Progenitor cell of endocrine pancreas (in vitro differentiated cells): ENCODE measurements at regions not wholly inside any gene's neighbourhood (a gene's known extent, or its start where the extent isn't known, plus 50 kb on each side); places are given as distances from the start of the nearest gene placed in this dataset.

ENCODE experiments used
- DNase-seq: peaks from one replicate; pipeline ENCODE4 v3.0.0; 2021; ENCODE audit warnings: low spot score; ENCODE audit not compliant: unreplicated experiment
- H3K27ac Mint-ChIP-seq: 2 replicates; pipeline ENCODE4 v1.8.0; 2021; ENCODE audit warnings: mild to moderate bottlenecking, moderate library complexity, mixed read lengths
- H3K27me3 Mint-ChIP-seq: 2 replicates; pipeline ENCODE4 v1.8.0; 2021; ENCODE audit warnings: mixed read lengths
- H3K36me3 Mint-ChIP-seq: 2 replicates; pipeline ENCODE4 v1.8.0; 2022; ENCODE audit warnings: mixed read lengths; ENCODE audit not compliant: insufficient read depth
- H3K4me1 Mint-ChIP-seq: 2 replicates; pipeline ENCODE4 v1.8.0; 2021; ENCODE audit warnings: low read depth, mixed read lengths
- H3K4me3 Mint-ChIP-seq: 2 replicates; pipeline ENCODE4 v1.8.0; 2021; ENCODE audit warnings: low read depth, mild to moderate bottlenecking, moderate library complexity, mixed read lengths
- H3K9me3 Mint-ChIP-seq: 2 replicates; pipeline ENCODE4 v1.8.0; 2021; ENCODE audit warnings: low read depth, mixed read lengths
- TF ChIP-seq, protein P1 (sequence below): fragments of 200-600 bp; sonication (generic); IDR thresholded peaks from one replicate; pipeline ENCODE4 v1.5.0; 2021; ENCODE audit warnings: antibody characterized with exemption, mild to moderate bottlenecking; ENCODE audit not compliant: unreplicated experiment

DNA sequence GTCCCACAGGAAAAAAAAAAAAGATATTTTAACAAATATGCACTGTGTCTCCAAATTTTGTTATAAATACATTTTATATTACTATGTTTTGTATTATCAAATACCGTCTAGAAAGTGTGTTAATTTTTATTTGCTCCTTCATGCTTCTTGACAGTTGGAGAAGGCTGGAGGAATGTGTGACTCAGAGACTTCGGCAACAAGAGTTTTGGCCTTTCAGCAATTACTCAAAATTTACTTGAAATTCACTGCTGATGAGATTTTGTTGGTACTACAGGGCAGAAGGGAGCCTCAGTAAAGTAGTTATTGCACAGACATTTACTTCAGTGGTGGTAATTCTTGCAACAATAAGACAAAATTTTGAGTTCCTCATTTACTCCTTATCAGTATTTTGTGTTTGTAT, 2164.0 kb downstream of the PCDH7 start:
- Mint-ChIP-seq H3K27me3 (no peaks in the 10 kb centered on the region), H3K9me3 (no peaks in the 10 kb centered on the region), H3K27ac (no peak overlapping the region), H3K4me1 (no peaks in the 10 kb centered on the region), H3K36me3 (no peaks in the 10 kb centered on the region), H3K4me3 (no peak overlapping the region)
- DNase-seq, result no peak
- TF ChIP-seq, protein P1, sequence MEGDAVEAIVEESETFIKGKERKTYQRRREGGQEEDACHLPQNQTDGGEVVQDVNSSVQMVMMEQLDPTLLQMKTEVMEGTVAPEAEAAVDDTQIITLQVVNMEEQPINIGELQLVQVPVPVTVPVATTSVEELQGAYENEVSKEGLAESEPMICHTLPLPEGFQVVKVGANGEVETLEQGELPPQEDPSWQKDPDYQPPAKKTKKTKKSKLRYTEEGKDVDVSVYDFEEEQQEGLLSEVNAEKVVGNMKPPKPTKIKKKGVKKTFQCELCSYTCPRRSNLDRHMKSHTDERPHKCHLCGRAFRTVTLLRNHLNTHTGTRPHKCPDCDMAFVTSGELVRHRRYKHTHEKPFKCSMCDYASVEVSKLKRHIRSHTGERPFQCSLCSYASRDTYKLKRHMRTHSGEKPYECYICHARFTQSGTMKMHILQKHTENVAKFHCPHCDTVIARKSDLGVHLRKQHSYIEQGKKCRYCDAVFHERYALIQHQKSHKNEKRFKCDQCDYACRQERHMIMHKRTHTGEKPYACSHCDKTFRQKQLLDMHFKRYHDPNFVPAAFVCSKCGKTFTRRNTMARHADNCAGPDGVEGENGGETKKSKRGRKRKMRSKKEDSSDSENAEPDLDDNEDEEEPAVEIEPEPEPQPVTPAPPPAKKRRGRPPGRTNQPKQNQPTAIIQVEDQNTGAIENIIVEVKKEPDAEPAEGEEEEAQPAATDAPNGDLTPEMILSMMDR, result no peak

DNA sequence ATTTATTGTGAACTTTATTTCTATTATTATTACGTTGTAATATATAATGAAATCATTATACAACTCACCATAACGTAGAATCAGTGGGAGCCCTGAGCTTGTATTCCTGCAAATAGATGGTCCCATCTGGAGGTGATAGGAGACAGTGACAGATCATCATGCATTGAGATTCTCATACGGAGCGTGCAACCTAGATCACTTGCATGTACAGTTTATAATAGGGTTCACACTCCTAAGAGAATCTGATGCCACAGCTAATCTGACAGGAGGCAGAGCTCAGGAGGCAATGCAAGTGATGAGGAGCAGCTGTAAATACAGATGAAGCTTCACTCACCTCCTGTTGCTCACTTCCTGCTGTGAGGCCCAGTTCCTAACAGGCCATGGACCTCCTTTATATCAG, 2170.2 kb downstream of the PCDH7 start:
- no peak for DNase-seq
- Mint-ChIP-seq H3K27ac (no peak overlapping the region), H3K36me3 (no peaks in the 10 kb centered on the region), H3K27me3 (no peaks in the 10 kb centered on the region), H3K4me3 (no peak overlapping the region), H3K4me1 (no peaks in the 10 kb centered on the region), H3K9me3 (peaks cover 2% of the 10 kb centered on the region)
- TF ChIP-seq, protein P1, result no peak

DNA sequence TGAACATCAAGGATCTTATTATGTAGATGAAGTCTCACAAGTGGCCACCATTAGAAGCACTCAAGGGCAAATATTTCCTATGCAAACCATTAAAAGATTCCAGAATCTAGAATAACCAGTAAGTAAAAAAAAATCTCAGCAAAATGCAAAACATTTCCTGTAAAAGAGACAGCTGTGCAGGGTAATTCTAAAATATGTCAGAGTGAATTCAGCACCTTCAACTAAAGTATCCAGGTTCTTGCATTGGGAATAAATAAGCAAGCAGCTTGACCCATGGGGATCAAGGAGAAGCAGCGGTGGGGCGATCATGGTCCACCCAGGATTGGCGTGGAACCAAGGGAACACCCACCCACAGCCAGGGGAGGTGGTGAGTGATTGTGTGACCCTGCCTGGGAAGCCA, 2188.9 kb downstream of the PCDH7 start:
- TF ChIP-seq, protein P1, result no peak
- no peak for DNase-seq
- no peaks in the 10 kb centered on the region for H3K4me1 Mint-ChIP-seq
- H3K36me3 Mint-ChIP-seq, result peaks cover 1% of the 10 kb centered on the region
- no peak overlapping the region for H3K27ac Mint-ChIP-seq
- H3K27me3 Mint-ChIP-seq, result no peaks in the 10 kb centered on the region
- H3K4me3 Mint-ChIP-seq, result no peak overlapping the region
- peaks cover 27% of the 10 kb centered on the region for H3K9me3 Mint-ChIP-seq

DNA sequence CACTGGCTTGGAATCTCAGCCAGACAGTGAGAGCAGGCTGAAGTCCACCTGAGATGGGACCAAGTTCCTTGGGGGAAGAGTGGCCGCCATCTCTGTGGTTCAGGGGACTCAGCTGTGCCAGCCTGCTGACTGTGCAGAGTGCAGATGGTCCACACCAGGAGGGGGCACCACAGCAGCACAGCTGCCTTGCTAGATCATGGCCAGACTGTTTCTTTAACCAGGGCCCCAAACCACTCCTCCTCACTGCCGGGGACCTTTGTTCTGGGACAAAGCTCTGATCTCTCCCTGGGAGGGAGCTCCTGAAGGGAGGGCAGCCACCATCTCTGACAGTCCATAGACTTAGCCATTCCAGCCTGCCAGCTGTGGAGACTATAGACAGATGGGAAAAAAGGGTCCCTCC, 2189.6 kb downstream of the PCDH7 start:
- Mint-ChIP-seq H3K27ac (no peak overlapping the region), H3K9me3 (peaks cover 23% of the 10 kb centered on the region), H3K36me3 (peaks cover 1% of the 10 kb centered on the region), H3K4me1 (no peaks in the 10 kb centered on the region), H3K27me3 (no peaks in the 10 kb centered on the region), H3K4me3 (no peak overlapping the region)
- DNase-seq, result no peak
- TF ChIP-seq, protein P1, result no peak

DNA sequence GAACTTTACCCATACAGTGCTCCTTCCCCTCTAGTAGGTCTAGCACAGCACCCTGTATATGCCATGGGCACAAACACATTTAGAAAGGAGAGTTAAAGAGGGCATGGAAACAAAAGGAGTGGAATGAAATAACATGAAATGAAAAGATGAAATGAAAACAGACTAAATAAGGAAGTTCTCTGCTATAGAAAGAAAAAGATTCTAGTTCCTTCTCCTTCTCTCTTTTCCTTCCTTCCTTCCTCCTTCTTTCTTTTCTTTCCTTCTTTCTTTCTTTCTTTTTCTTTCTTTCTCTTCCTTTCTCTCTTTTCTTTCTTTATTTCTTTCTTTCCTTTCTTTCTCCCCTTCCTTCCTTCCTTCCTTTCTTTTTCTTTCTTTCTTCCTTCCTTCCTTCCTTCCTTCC, 2197.4 kb downstream of the PCDH7 start:
- Mint-ChIP-seq H3K27ac (no peak overlapping the region), H3K9me3 (peaks cover 6% of the 10 kb centered on the region), H3K4me3 (no peak overlapping the region), H3K36me3 (peaks cover 1% of the 10 kb centered on the region), H3K27me3 (no peaks in the 10 kb centered on the region), H3K4me1 (no peaks in the 10 kb centered on the region)
- DNase-seq, result no peak
- TF ChIP-seq, protein P1, result no peak
